ENCODE measurements at regions not wholly inside any gene's neighbourhood (a gene's known extent, or its start where the extent isn't known, plus 50 kb on each side); places are given as distances from the start of the nearest gene placed in this dataset.

DNA sequence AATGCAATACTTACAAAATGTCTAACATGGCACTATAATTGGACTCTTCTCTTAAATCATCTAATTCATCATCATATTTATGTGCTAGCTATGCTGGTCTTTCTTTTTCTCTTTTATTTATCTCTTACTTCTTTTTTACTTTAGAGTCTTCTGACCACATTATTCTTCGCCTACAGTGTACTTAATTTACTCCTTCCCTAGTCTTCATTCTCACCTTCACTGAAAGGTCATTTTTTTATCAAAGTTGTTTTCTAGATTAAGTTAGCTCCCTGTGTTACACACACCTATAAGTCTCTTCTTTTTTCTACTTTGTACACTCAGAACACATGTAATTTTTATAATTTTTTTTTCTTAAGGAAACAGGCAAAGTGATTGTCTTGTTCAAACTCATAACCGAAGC is 1351.2 kb downstream of the FSCB start:
- POLR2A ChIA-PET: no interaction called here
- no peaks in the 10 kb centered on the region for H3K79me2 ChIP-seq (ENCODE audit: insufficient read depth)
- H3K27me3 ChIP-seq (ENCODE audit: insufficient read depth): no peaks in the 10 kb centered on the region

DNA sequence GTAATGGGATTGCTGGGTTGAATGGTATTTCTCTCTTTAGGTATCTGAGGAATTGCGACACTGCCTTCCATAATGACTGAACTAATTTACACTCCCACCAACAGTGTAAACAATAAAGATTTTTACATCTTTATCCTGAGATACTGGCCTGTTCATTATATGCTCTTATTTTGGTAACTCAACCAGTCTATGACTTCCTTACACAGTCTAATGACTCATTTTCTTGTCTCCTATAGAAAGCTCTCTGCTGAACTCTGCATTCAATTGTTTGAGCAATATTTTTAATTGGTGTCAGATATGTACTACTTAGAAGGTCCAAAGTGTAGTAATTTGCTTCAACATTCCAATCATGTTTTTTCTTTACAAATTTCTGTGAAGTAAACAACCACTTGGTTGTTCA is 1351.8 kb downstream of the FSCB start:
- WGBS (ENCODE audit: low lambda C conversion rate): 31% methylated on average over 1 of the region's 1 CpG
- no peaks in the 10 kb centered on the region for H3K79me2 ChIP-seq (ENCODE audit: insufficient read depth)
- H3K9ac ChIP-seq: no peak overlapping the region
- CTCF ChIA-PET: no interaction called here
- no peak overlapping the region for H3K4me3 ChIP-seq (ENCODE audit: low read depth in 2 of 2, low read length in 1 of 2)
- H3K27ac ChIP-seq (ENCODE audit: low read depth in 2 of 2, low read length in 1 of 2): no peak overlapping the region
- POLR2A ChIA-PET: no interaction called here
- TF ChIP-seq YY1 (IDR thresholded peaks at IDR 0.05; ENCODE audit: low read depth): no peak
- no peak for TF ChIP-seq FOXM1 (IDR thresholded peaks at IDR 0.05; ENCODE audit: low read depth)
- TF ChIP-seq GATA2 (CRISPR knock-in tag; IDR thresholded peaks at IDR 0.05): no peak
- TF ChIP-seq FOXJ3 (CRISPR knock-in tag; IDR thresholded peaks at IDR 0.05): no peak
- TF ChIP-seq GABPA (IDR thresholded peaks at IDR 0.05; ENCODE audit: low read depth): no peak
- TF ChIP-seq FOSL2 (IDR thresholded peaks at IDR 0.05; ENCODE audit: borderline replicate concordance, low read depth): no peak
- no peak for TF ChIP-seq RXRA (IDR thresholded peaks at IDR 0.05; ENCODE audit: borderline replicate concordance, low read depth)
- no peak for TF ChIP-seq RAD21 (IDR thresholded peaks at IDR 0.05; ENCODE audit: low read length)
- TF ChIP-seq, protein P1, sequence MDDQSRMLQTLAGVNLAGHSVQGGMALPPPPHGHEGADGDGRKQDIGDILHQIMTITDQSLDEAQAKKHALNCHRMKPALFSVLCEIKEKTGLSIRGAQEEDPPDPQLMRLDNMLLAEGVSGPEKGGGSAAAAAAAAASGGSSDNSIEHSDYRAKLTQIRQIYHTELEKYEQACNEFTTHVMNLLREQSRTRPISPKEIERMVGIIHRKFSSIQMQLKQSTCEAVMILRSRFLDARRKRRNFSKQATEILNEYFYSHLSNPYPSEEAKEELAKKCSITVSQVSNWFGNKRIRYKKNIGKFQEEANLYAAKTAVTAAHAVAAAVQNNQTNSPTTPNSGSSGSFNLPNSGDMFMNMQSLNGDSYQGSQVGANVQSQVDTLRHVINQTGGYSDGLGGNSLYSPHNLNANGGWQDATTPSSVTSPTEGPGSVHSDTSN (IDR thresholded peaks at IDR 0.05): no peak
- no peak for TF ChIP-seq TCF12 (IDR thresholded peaks at IDR 0.05)
- no peaks in the 10 kb centered on the region for H4K20me1 ChIP-seq (ENCODE audit: insufficient read depth)
- no peaks in the 10 kb centered on the region for H3K9me2 ChIP-seq
- no peak for DNase-seq
- H3K9me3 ChIP-seq: no peaks in the 10 kb centered on the region
- H3K36me3 ChIP-seq (replicated peaks in 1 of 2; ENCODE audit: control insufficient read depth in 1 of 2, insufficient read depth in 2 of 2, low read length in 1 of 2): no peaks in the 10 kb centered on the region
- H2AFZ ChIP-seq (ENCODE audit: low read depth): no peak overlapping the region
- no peaks in the 10 kb centered on the region for H3F3A ChIP-seq (replicated peaks; ENCODE audit: insufficient read depth)
- H3K4me1 ChIP-seq (ENCODE audit: control insufficient read depth in 1 of 2, insufficient read depth in 2 of 2, low read depth in 1 of 2, low read length in 1 of 2): no peaks in the 10 kb centered on the region
- no peaks in the 10 kb centered on the region for H3K27me3 ChIP-seq (ENCODE audit: insufficient read depth)
- no peak overlapping the region for H3K4me2 ChIP-seq

More for the DNA sequence above, 1351.2 kb downstream of the FSCB start:
- 16% methylated on average over 2 of the region's 2 CpGs for WGBS (ENCODE audit: low lambda C conversion rate)
- Histone ChIP-seq H3K36me3 (replicated peaks in 1 of 2; ENCODE audit: control insufficient read depth in 1 of 2, insufficient read depth in 2 of 2, low read length in 1 of 2) (no peaks in the 10 kb centered on the region), H3K9me2 (no peaks in the 10 kb centered on the region), H3K27ac (ENCODE audit: low read depth in 2 of 2, low read length in 1 of 2) (no peak overlapping the region), H4K20me1 (ENCODE audit: insufficient read depth) (no peaks in the 10 kb centered on the region), H3K9ac (no peak overlapping the region), H3K4me3 (ENCODE audit: low read depth in 2 of 2, low read length in 1 of 2) (no peak overlapping the region), H3F3A (replicated peaks; ENCODE audit: insufficient read depth) (no peaks in the 10 kb centered on the region), H3K4me1 (ENCODE audit: control insufficient read depth in 1 of 2, insufficient read depth in 2 of 2, low read depth in 1 of 2, low read length in 1 of 2) (no peaks in the 10 kb centered on the region), H3K4me2 (no peak overlapping the region), H2AFZ (ENCODE audit: low read depth) (no peak overlapping the region), H3K9me3 (no peaks in the 10 kb centered on the region)
- TF ChIP-seq, protein P2, sequence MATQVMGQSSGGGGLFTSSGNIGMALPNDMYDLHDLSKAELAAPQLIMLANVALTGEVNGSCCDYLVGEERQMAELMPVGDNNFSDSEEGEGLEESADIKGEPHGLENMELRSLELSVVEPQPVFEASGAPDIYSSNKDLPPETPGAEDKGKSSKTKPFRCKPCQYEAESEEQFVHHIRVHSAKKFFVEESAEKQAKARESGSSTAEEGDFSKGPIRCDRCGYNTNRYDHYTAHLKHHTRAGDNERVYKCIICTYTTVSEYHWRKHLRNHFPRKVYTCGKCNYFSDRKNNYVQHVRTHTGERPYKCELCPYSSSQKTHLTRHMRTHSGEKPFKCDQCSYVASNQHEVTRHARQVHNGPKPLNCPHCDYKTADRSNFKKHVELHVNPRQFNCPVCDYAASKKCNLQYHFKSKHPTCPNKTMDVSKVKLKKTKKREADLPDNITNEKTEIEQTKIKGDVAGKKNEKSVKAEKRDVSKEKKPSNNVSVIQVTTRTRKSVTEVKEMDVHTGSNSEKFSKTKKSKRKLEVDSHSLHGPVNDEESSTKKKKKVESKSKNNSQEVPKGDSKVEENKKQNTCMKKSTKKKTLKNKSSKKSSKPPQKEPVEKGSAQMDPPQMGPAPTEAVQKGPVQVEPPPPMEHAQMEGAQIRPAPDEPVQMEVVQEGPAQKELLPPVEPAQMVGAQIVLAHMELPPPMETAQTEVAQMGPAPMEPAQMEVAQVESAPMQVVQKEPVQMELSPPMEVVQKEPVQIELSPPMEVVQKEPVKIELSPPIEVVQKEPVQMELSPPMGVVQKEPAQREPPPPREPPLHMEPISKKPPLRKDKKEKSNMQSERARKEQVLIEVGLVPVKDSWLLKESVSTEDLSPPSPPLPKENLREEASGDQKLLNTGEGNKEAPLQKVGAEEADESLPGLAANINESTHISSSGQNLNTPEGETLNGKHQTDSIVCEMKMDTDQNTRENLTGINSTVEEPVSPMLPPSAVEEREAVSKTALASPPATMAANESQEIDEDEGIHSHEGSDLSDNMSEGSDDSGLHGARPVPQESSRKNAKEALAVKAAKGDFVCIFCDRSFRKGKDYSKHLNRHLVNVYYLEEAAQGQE (IDR thresholded peaks at IDR 0.05; ENCODE audit: low read depth, low read length): no peak
- TF ChIP-seq JUND (IDR thresholded peaks at IDR 0.05): no peak
- TF ChIP-seq SMC3 (IDR thresholded peaks at IDR 0.05; ENCODE audit: low read depth, low read length): no peak
- CTCF ChIA-PET: no interaction called here
- DNase-seq: no peak

All from SK-N-SH (cell line).